ENCODE measurements at regions not wholly inside any gene's neighbourhood (a gene's known extent, or its start where the extent isn't known, plus 50 kb on each side); places are given as distances from the start of the nearest gene placed in this dataset.

GRCh38 chr6:144659202-144660182 is 374.4 kb downstream of the UTRN start:
- peak; percentile 20 for DNase-seq
- Mint-ChIP-seq H3K27me3 (no peaks in the 10 kb centered on the region), H3K4me3 (peak overlapping the region; percentile 33), H3K36me3 (ENCODE audit: low read depth) (no peaks in the 10 kb centered on the region), H3K27ac (peak overlapping the region; percentile 82), H3K4me1 (ENCODE audit: low read depth) (peaks cover 61% of the 10 kb centered on the region), H3K9me3 (no peaks in the 10 kb centered on the region)
- intact Hi-C loops (cut with micrococcal nuclease) = no loop called here
- CTCF ChIA-PET = interaction anchor here (1.3 to 6.6 kb wide), 3 partner anchors 9 to 74 kb away, joined by 5 to 34 read pairs (median 5); no protein-coding TSS in a partner anchor
- peak; percentile 50 for ATAC-seq
- no peak for TF ChIP-seq CTCF (IDR thresholded peaks at IDR 0.05)
- POLR2A ChIA-PET = interaction anchor here (0.6 kb wide), 1 partner anchor 60 kb away, joined by 3 read pairs; no protein-coding TSS in a partner anchor

- ChIA-PET POLR2A (interaction anchor here (0.6 kb wide), 1 partner anchor 66 kb away, joined by 3 read pairs; no protein-coding TSS in a partner anchor), CTCF (interaction anchor here (1.3 kb wide), 1 partner anchor 11 kb away, joined by 5 read pairs; no protein-coding TSS in a partner anchor)
- intact Hi-C loops (cut with micrococcal nuclease) = no loop called here
- H3K27me3 Mint-ChIP-seq = no peaks in the 10 kb centered on the region
- no peak for TF ChIP-seq CTCF (IDR thresholded peaks at IDR 0.05)
- ATAC-seq = no peak
- H3K27ac Mint-ChIP-seq = no peak overlapping the region
- no peaks in the 10 kb centered on the region for H3K36me3 Mint-ChIP-seq (ENCODE audit: low read depth)
- peaks cover 59% of the 10 kb centered on the region for H3K4me1 Mint-ChIP-seq (ENCODE audit: low read depth)
- no peak overlapping the region for H3K4me3 Mint-ChIP-seq
- DNase-seq = no peak
- H3K9me3 Mint-ChIP-seq = no peaks in the 10 kb centered on the region
These were observed 375.5 kb downstream of the UTRN start for GRCh38 chr6:144660561-144661115.

- POLR2A ChIA-PET = no interaction called here
- no peak overlapping the region for H3K4me3 Mint-ChIP-seq
- intact Hi-C loops (cut with micrococcal nuclease) = no loop called here
- CTCF ChIA-PET = no interaction called here
- no peak for TF ChIP-seq CTCF (IDR thresholded peaks at IDR 0.05)
- H3K36me3 Mint-ChIP-seq (ENCODE audit: low read depth) = no peaks in the 10 kb centered on the region
- ATAC-seq (no peak), DNase-seq (no peak)
- no peak overlapping the region for H3K27ac Mint-ChIP-seq
- H3K27me3 Mint-ChIP-seq = no peaks in the 10 kb centered on the region
- no peaks in the 10 kb centered on the region for H3K9me3 Mint-ChIP-seq
- H3K4me1 Mint-ChIP-seq (ENCODE audit: low read depth) = peaks cover 66% of the 10 kb centered on the region
These were observed 376.1 kb downstream of the UTRN start for GRCh38 chr6:144661116-144661806.

- H3K4me3 Mint-ChIP-seq = no peak overlapping the region
- H3K27ac Mint-ChIP-seq = no peak overlapping the region
- CTCF ChIA-PET = no interaction called here
- peaks cover 71% of the 10 kb centered on the region for H3K4me1 Mint-ChIP-seq (ENCODE audit: low read depth)
- no peaks in the 10 kb centered on the region for H3K27me3 Mint-ChIP-seq
- no peak for DNase-seq
- no peak for ATAC-seq
- TF ChIP-seq CTCF (IDR thresholded peaks at IDR 0.05) = no peak
- H3K36me3 Mint-ChIP-seq (ENCODE audit: low read depth) = peaks cover 2% of the 10 kb centered on the region
- POLR2A ChIA-PET = no interaction called here
- H3K9me3 Mint-ChIP-seq = no peaks in the 10 kb centered on the region
- intact Hi-C loops (cut with micrococcal nuclease) = no loop called here
These were observed 377.8 kb downstream of the UTRN start for GRCh38 chr6:144662812-144663365.
